HG03442 (cell line): ENCODE measurements at regions not wholly inside any gene's neighbourhood (a gene's known extent, or its start where the extent isn't known, plus 50 kb on each side); places are given as distances from the start of the nearest gene placed in this dataset.
"Not testable (repeated sequence)": the region's sequence is repeated elsewhere in the genome, so short reads cannot be mapped to it uniquely, and the experiment has no call there.

Experiments
- ATAC-seq: cut with Tn5 transposase; IDR thresholded peaks from one replicate; pipeline ENCODE4 v1.9.1; 2021; ENCODE audit warnings: mild to moderate bottlenecking, moderate library complexity; ENCODE audit not compliant: unreplicated experiment

DNA sequence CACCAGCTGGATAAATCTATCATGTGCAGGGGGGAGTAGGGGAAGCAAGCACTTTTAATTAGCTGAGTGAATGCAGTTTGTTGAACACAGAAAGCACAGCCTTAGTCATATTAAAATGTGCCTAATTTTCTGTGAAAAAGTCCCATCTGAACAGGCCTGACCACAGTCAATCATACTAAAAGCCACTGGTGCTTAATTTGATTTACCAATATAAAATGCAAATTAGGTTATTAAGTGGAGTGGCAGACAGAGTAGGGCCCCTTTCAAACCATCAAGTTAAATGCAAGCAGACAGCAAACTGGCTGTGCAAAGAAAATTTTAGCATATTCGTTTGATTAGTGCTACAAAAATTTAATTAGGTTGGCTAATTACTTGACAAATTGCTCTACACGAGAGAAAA is 176.1 kb downstream of the ISL1 start:
- ATAC-seq, result no peak

DNA sequence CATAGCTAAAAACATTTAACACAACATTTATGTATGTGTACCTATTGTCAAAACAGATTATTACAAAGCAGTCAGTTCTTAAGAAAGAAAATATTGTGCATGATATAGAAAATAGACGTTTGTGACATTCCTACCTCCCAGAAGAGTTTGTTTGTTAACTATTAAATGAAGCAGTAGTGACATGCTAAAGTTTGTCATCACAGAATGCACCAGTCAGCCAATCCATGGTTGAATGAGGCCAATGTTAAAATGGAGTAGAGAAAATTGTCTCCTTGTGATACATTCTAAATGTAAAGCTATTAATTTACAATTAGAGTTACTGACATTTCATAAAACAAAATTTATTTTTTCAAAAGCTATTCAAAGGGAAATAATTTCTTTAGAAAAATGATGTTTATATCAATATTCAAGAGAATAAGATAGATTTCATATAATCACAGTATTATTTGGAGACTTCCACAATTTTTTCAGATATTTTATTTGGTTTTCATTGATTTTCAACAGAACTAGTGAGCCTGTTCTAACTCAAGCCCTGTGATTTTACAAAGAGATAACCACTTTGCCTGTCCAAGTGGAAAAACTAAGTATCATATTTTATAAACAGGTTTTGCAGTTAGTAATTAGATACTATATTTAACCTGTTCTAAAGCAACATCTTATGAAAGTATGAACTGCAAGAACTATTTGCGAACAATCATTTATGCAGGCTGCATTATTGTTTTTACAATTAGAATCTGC is 176.8 kb downstream of the ISL1 start:
- ATAC-seq, result no peak

DNA sequence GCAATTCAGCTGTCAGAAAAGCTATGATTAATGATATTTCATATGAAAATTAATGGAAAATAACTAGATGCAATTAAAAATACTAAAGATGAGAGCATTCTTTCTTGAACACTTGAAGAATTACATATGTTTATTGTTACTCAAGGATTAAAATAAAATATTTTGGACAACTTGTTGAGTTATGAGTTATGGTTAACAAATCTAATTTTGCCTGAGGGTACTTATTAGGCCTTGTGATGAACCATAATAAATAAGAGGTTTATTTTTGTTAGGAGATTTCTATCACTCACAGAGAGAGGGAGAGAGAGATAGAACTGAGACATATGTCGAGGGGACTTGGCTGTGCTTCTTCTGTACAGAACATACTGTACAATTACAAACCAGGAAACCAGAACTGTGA is 183.7 kb downstream of the ISL1 start:
- ATAC-seq, result no peak

DNA sequence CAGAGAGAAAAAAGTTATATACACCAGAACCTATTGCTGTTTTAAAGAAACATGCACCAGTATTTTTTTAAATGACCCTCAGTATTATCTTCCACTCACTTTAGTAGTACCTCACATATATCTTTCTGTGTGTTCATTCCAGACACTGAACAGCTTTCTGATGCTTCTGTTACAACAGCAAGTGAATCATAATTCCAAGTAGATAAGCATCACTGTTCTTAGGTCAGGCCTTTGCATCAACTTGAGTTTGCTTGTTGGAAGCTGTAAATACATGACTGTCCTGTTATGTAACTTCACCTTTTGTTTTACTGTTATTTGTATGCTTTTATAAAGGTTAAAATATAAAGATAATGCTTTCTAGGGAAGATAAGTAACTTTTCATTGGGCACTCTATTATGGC is 184.4 kb downstream of the ISL1 start:
- no peak for ATAC-seq

DNA sequence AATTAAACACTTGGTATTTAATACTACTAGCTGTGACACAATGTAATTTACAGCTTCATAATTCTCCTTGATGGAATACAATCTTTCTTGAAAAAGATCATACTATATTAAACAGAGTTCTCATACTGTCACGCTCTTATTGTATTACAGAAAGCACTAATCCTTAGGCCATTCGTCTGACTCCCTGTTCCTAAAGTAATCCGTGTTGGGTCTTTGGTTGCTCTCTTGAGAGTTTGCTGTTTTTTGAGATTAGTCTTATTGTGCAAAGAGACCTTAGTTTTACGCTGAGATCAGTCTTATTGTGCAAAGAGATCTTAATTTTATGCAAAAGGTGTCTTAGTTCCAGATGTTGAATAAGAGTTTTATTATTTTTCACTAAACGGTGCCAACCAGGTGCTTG is 190.6 kb downstream of the ISL1 start:
- ATAC-seq, result no peak

DNA sequence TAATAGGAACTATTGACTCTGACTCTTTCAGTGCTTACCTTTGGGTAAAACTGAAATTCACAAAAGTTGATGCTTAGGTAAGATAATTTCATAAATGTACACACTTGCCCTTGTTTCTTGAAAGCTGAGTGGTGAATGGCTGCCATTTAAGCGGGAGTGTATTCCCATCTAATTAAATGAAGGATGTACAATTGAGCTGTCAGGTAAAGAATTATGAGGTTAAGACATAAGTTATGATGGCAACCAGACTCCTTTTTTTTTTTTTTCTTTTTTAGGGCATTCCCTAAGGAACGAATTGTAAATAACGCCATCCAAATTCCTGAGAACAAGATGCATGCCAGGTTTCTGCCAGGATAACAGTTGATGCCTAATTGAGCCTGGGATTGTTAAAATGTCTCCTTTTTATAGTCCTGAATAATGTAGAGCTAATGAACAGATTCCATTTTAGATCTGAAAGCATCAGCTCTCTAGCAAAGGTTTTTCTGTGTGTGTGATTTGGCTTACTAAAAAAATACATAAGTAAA is 199.7 kb downstream of the ISL1 start:
- ATAC-seq, result no peak

DNA sequence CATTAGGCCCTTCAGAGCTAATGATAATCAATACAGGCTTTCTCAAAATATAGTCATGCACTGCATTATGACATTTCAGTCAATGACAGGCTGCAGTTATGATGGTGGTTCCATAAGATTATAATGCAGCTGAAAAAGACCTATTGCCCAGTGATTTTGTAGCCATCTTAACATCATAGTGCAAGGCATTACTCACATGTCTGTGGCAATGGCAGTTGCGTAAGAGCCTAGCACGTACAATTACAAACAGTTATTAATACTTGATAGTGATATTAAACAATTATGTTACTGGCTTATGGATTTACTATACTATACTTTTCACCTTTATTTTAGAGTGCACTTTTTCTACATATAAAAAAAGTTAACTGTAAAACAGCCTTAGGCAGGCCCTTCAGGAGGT is 214.8 kb downstream of the ISL1 start:
- ATAC-seq, result no peak

DNA sequence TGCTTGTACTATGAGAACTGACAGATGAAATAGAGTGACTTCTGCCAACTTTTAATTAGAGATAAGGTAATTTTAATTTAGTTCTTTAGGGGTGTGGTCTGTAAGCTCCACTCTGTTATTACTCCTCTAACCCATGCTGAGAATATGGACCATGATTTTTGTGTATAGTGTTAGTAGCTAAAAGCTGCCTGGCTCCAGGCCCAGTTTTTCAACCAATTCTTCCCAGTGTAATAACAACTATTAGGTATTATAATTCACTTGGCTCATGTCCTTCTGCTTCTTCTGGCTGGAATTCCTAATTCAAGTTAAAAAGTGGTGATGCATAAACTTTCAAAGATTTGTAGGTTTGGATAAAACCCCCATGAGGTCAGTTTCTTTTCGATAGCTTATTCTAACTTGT is 216.3 kb downstream of the ISL1 start:
- ATAC-seq, result no peak

DNA sequence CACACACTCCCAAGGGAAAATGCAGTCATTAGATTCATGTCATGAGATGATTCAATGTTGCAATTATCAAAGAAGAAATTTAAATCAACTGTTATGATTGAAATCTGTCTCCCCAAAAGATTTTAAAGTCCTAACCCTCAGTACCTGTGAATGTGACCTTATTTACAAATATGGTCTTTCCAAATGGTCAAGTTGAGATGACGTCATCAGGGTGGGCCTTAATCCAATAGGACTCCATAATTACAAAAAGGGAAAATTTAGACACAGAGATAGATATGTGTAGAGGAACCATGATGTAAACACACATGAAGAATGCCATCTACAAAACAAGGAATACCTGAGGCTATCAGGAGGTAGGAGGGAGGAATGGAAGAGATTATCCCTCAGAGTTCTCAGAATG is 221.1 kb downstream of the ISL1 start:
- ATAC-seq, result no peak

DNA sequence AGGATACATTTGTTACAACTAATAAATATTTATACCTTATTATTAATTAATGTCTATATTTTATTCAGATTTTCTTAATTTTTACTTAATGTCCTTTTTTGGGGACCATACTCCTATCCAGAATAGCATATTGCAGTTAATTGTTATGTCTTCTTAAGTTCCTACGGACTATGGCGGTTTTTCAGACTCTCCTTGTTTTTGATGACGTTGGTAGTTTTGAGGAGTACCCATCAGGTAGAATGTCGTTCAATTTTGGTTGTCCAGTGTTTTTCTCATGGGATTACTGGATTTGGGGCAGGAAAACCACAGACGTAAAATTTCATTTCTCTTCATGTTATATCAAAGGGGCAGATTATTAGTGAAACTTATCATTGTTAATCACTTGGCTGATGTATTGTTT is 223.7 kb downstream of the ISL1 start:
- no peak for ATAC-seq

DNA sequence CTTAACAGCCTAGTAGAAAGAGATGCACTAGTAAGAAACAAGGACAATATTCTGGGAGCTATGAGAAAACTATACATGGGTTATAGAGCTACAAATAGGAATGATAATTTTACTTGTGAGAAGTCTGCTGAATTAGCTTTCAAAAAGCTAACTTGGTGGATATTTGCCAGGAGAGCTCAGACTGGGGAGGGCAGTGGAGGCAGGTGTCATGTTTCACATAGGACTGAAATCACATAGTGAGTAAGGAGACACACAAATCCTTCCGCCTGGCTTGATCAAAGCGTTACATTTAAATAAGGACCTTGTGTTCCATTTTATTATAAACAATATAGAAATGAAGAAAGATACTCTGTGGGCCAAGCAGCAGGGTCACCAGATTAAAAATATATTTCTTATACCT is 235.0 kb downstream of the ISL1 start:
- ATAC-seq, result no peak

DNA sequence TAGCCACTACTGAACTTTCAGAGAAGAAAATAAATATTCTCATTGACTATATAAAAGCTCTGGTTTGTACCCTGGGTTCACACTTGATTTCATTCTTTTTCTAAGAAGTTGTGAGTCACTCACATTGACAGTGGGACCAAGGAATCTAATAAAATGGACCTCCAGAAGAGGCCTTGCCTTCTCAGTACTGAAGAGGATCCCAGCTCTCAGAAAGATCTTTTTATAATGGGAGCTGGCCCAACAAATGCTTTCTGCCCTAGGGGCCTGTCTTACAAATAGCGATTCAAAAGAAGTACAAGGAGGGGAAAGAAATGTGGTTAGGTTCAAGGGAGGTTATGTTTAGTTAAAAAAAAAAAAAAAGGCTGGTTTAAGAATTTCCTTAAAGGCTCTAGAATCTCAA is 237.9 kb downstream of the ISL1 start:
- ATAC-seq, result no peak

DNA sequence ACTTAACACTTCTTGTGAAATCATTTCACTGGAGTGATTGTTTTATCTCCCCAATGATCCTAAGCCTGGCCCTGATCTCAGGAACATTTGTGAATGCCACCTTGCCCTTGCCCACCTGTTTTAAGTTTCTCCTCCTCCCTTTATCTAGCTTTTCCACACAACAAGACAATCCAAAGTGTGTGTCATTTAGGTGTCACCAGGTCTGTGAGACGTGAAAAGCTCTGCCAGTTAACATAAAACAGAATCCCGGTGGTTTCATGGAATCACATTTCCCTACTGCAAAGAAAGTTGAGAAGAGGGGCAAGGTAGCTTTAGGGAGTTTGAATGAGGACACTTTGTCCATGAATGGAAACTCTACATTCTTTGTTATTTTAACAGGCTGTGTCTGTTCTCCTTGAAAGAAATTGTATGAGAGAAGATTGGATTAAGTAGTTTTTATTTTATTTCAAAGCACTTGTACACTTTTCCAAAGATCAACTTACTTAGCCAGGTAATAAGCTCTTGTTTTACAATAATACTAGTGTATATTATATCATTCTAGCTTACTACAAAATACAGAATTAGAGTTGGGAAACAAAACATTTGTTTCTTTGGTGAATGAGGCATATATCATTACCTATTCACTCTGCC is 239.0 kb downstream of the ISL1 start:
- ATAC-seq, result no peak

DNA sequence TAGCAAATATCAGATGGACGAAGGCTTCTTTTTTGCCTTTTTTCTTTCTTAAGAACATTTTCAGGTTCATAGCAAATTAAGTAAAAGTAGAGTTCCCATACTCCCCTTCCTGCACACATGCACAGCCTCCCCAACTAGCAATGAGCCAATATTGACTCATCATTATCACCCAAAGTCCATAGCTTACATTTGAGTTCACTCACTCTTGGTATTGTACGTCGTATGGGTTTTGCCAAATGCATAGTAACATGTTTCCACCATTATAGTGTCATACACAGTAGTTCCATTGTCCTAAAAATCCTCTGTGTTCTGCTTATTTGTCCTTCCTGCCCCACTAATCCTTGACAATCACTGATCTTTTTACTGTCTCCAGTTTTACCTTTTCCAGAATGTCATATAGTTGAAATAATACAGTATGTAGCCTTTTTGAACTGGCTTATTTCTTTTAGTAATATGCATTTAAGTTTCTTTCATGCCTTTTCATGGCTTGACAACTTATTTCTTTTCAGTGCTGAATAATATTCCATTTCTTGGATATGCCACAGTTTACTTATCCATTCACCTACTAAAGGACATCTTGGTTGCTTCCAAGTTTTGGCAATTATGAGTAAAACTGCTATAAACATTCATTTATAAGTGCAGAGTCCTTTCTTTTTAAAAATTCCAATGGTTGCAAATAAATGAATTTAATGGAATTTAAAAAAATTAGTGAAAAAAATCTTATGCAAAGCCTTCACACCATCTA is 242.1 kb downstream of the ISL1 start:
- ATAC-seq, result no peak

DNA sequence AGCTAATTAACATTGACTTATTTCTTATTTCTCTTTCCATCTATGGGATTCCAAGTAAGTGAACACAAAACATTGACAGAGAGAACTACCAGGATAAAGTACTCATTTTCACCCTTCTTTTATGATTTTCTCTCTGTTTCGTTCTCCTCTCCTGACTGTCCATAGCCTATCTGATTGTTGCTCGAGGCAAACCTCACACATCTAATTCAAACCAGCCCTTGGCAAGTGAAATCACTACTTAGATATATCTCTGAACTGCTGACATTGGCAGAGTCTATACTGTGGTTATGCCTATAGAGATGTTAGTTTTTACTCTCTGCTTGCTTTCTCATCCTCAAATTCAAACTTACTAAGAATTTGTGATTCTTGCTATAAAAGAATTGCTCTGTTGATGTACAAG is 248.8 kb downstream of the ISL1 start:
- ATAC-seq, result no peak

DNA sequence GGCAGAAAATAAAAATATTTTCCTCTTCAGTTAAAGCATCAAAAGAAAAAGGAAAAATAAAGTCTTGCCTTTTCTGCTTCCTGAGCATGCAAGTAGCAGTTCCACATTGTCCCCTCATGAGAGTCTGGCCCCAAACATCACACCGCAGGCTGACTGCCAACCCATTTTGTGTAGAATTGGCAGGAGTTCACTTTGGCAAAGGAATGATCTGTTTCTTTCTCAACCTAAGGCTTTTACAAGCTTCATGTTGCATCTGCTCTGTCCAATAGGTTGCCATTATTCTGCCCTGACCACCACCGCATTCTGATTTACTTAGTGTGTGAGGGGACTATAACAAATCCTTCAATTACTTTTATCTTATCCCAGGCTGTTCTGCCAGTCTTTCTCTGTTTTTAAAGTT is 249.5 kb downstream of the ISL1 start:
- no peak for ATAC-seq

DNA sequence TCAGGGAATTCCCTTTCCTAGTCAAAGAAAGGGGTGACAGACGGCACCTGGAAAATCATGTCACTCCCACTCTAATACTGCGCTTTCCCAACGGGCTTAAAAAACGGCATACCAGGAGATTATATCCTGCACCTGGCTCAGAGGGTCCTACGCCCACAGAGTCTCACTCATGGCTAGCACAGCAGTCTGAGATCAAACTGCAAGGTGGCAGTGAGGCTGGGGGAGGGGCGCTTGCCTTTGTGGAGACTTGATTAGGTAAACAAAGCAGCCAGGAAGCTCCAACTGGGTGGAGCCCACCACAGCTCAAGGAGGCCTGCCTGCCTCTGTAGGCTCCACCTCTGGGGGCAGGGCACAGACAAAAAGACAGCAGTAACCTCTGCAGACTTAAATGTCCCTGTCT is 253.7 kb downstream of the ISL1 start:
- ATAC-seq, result not testable (repeated sequence)

DNA sequence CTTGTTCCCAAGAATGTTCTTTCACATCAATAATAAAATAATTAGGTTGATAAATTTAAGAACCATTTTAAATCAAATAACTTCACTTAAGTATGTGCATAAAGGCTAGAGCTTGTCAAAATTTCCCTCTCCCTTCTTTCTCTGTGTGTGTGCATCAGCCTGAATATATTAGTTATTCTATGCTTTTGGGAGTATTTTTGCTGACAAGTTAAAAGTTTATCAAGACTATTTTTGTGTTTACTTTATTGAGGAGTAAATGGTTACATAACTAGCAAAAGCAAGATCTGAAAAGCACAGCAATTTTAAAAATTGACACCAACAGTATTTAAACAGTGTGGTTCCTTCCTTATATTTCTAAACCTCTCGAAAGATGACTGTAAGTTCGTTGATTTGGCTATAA is 261.7 kb downstream of the ISL1 start:
- ATAC-seq, result no peak

DNA sequence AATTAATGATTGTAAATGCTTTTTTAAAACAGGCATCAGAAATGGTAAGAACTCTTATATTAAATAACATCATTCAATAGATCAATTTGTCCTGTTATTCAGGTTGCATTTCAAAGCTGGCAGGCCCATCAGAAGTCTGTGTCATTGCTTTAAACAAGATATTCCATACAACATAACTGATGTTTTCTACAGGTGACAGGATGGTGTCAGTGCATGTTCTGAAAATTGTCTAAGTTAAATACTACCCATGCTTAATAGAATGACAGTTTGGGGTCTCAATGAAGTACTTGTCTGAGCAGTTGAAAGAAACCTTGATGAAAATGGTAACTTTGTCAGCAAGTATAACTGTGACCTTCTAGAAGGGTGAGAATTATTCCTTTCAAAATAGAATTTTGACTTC is 263.2 kb downstream of the ISL1 start:
- no peak for ATAC-seq

DNA sequence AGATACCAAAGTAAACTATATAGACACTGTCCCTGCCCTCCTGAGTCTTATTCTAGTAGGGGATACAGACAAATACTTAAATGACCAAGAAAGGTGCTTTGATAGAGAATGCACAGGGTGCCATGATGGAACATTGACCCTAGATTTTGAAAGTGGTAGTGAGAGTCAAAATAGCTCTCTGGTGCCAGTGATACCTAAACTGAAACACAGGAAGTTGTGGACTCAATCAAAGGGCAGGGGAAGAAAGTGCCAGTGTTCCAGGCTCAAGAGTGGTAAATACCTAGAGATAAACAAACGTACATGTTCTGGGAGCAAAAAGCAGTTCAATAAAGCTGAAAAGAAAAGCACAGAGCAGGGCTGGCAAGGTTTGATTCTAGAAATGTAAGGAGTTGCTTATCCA is 267.6 kb downstream of the ISL1 start:
- ATAC-seq, result no peak

DNA sequence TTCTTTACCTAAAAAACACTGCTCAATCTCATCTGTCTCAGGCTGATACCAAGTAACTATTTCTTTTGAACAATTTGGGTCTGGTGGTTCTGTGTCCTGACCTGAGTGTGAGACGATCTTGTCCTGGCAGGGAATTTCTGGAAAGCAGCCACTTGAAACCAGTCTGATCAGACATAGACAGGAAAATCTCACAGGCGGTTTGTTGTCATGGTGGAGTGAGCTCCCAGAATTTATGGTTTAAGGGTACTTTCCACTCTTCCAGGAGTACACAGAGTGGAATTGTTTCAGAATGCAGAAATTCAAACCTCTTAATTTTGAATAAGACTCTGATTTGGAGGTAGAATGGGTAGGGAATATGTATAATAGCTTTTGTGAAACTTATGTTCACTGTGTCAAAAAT is 268.2 kb downstream of the ISL1 start:
- no peak for ATAC-seq

DNA sequence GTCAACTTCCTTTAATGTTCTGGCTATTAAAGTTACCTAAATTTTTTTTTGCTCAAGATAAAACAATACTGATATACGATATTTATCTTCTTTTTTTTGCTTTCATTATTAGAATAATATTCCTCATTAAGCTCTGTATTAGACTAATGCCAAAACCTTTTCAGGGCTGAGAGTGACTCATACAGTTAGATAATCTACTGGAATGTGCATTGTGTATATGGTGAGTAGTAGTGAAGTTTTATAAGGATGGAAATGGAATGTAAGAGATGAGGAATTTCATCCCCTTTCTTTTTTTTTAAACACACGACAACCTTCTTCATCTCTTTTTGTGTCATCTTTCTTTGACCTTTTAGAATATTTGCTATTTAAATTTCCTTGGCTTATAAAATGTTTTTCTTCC is 268.6 kb downstream of the ISL1 start:
- no peak for ATAC-seq
